ENCODE measurements at regions not wholly inside any gene's neighbourhood (a gene's known extent, or its start where the extent isn't known, plus 50 kb on each side); places are given as distances from the start of the nearest gene placed in this dataset.

- no peak for DNase-seq (ENCODE audit: low spot score)
These were observed 189.5 kb upstream of the GSE1 start for GRCh38 chr16:85423631-85424030.

DNA sequence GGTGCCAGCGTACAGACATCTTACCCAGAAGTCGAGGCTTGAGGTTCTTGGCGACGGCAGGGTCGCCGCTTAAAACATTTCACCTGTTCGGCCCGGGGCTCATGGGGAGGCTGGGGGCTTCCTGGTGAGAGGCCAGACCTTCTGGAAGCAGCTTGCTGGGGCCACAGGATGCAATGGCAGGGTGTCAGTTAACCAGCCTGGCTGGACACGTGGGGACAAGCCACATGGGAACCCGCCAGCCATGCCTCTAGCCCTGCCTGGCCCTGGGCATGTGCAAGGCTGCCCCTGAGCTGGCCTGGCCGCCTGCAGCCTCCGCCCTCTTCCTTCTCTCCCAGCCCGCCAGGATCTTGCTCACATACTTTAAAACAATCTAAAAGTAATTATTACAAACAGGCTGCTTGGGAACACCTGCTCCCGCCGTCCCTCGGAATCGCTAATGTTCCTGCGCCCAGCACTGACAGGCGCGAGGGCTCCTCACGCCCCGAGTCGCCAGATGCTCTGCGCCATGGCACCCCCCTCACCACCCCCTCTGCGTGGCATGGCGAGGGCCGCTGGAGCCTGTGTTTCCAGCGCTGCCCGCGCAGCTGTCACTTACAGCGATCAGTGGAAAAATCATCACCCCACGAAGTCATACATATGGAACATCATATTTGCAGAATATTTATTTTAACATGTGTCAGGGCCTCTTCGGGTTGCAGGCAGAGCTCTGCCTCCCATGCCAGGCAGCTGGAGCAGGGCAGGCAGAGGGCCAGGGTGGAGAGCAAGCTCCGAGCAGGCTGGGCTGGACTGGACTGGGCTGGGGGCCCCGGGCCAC, 188.7 kb upstream of the GSE1 start:
- no peak for DNase-seq (ENCODE audit: low spot score)

GRCh38 chr16:85425074-85425662, 188.0 kb upstream of the GSE1 start:
- DNase-seq (ENCODE audit: low spot score) = no peak

DNA sequence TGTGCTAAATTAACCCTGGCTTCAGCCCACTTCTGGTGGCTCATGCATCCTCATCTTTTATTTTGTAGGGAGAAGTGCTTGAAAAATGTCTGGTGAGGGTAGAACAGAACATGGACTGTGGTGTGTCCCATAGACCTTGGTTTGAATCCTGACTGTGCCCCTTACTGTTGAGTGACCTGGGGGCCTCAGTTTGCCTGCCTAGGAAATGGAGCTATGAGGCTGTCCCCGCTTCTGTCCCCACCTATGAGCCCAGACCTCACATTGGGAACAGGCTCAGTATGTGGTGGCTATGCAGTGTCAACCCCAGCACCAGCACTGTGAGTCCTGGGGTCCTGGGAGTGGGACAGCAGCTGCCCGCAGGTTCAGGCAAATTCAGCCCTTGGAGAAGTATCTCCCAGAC, 186.3 kb upstream of the GSE1 start:
- DNase-seq (ENCODE audit: low spot score) = no peak

DNA sequence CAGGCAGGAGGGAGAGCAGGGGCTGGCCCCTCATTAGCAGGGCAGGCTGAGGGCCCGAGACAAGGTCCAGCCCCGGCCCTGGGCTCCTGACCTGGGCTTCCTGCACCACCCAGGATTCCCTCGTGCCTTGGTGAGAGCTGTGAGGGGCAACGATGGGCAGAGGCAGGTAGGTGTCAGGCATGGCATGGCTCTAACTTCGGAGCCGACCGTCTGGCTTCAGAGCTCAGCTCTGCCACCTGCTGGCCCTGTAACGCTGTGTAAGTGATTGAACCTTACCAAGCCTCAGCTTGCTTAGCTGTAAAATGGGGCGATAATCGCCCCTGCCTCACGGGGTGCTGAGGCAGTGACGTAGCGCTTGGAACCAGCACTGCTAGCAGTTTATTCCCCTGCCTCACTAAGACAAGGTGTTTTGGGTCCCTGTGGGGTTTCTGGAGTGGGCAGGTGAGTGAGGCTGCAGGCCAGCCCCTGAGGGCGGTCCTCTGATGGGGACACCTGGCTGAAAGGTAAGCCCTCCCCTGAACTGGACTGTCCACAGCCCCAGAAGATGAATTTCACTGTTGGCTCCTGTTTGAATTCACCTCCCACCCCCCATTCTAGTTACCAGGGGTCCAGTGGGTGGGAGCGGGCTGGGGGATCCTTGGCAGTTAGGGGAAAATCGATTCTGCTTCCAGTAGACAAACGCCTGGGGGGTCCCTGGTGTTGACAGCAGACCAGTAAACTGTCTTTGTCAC, 184.8 kb upstream of the GSE1 start:
- peak; percentile 37 for DNase-seq (ENCODE audit: low spot score)

DNA sequence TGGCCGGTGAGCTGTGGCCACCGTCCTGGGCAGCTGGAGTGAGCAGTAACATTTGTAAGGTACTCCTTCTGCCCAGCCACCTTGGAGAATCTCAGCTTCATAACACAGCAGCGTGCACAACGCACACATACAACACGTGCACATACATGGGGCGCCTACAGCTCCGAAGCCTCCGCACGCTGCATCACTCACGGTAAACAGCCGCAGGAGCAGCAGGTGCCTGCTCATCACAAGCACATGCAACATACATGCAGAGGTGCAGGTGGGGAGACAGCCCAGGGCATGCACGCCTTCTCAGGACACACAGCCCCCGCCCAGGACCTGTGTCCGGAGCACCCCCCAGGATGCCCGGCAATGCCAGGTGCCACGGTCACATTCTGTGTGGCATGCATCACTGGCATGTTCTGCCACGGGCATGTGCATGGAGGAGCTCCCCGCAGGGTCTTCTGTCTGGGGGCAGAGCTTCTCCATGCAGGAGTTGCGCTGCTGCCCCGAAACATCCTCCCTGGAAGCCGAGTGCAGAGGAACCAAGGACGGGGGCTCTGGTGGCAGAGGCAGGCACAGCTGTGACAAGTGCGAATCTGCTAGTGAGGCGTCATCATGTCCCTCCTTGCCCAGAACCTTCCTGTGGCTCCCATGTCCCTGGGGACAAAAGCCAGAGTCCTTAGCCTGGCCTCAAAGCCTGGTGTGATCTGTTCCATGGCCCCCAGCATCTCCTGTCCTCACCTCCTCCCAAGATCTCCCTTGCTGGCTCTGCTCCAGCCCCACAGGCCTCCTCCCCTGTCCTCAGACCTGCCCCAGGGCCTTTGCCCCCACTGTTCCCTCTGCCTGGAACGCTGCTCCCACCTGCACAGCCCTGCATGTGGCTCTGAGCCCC, 184.0 kb upstream of the GSE1 start:
- no peak for DNase-seq (ENCODE audit: low spot score)

DNA sequence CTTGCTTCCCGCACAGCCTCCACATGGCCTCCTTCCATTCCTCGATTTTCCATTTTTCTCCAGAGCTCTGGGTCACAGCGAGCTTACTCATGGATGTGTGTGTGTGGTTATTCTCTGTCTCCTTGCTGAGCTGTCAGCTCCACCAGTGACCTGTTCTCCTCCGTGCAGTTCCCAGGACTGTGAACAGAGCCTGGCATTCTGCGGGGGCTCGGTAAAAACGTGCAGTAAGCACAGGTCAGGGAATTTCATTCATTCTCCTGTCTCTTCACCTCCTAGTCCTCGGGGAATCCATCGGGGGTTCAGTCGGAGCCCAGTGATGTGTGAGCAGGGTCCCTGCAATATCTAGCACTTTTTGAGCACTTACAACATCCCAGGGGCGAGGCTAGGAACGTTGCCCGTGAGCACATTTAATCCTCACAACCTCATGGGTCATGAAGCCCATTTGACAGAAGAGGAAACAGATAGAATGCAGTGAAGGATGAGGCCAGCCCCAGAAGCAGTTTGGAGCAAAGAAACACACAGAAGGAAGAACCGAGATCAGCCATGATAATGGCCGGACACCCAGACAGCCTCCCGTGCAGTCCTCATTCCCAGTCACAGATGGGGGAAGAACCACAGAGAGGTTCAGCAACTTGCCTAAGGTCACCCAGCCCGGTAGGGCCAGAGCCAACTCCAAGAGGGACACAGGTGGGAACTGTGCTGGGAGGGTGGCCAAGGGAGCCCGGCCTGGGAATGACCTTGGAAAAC, 183.2 kb upstream of the GSE1 start:
- no peak for DNase-seq (ENCODE audit: low spot score)

GRCh38 chr16:85430523-85431421, 182.3 kb upstream of the GSE1 start:
- DNase-seq (ENCODE audit: low spot score) = no peak

- no peak for DNase-seq (ENCODE audit: low spot score)
These were observed 181.5 kb upstream of the GSE1 start for GRCh38 chr16:85431431-85432124.

- DNase-seq (ENCODE audit: low spot score) = no peak
These were observed 180.5 kb upstream of the GSE1 start for GRCh38 chr16:85432606-85433005.

GRCh38 chr16:85433477-85433876, 179.6 kb upstream of the GSE1 start:
- no peak for DNase-seq (ENCODE audit: low spot score)

DNA sequence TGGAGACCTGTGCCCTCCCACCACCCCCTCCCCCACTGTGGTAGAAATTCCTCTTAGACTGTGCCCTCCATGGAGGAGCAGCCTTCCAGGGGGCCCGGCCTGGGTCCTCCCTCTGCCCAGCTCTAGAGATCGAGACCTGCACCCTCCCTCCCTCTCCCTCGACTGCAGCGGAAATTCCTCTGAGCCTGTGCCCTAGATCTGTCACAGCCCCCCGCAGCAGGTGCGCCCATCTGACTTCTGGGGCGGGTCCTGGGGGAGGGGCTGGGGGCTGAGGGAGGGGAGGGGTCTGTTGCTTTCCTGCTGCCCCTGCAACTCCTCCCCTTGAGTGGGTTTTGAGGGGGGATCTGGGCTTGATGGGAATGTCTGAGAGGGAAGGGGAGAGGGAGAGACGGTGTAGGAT, 177.8 kb upstream of the GSE1 start:
- DNase-seq (ENCODE audit: low spot score) = no peak

- DNase-seq (ENCODE audit: low spot score) = no peak
These were observed 177.4 kb upstream of the GSE1 start for GRCh38 chr16:85435700-85436099.

- DNase-seq (ENCODE audit: low spot score) = no peak
These were observed 176.9 kb upstream of the GSE1 start for GRCh38 chr16:85436207-85436606.

DNA sequence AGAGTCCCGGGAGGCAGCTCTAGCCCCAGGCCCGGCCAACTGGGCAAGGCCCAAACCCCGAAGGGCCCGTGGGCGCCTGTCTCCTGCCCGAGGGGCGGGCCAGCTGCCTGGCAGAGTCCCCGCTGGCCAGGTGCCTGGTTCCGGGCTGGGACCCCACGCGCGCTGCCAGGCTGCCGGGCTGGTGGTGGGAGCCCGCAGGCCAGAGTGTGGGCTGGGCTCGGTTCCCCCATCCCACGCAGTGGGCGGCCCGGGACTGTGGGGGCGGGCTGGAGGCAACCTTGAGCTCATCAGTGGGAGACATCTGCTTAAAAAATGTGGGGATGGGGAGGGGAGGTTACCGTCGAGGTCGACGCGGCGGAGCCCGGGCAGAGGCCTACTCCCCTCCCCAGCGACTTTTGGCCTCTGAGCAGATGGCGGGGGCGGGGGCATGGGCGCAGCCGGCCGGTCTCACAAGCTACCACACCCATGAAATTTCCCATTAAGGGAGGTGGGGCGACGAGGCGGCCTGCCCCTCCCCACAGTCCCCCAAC, 176.4 kb upstream of the GSE1 start:
- DNase-seq (ENCODE audit: low spot score) = no peak

DNA sequence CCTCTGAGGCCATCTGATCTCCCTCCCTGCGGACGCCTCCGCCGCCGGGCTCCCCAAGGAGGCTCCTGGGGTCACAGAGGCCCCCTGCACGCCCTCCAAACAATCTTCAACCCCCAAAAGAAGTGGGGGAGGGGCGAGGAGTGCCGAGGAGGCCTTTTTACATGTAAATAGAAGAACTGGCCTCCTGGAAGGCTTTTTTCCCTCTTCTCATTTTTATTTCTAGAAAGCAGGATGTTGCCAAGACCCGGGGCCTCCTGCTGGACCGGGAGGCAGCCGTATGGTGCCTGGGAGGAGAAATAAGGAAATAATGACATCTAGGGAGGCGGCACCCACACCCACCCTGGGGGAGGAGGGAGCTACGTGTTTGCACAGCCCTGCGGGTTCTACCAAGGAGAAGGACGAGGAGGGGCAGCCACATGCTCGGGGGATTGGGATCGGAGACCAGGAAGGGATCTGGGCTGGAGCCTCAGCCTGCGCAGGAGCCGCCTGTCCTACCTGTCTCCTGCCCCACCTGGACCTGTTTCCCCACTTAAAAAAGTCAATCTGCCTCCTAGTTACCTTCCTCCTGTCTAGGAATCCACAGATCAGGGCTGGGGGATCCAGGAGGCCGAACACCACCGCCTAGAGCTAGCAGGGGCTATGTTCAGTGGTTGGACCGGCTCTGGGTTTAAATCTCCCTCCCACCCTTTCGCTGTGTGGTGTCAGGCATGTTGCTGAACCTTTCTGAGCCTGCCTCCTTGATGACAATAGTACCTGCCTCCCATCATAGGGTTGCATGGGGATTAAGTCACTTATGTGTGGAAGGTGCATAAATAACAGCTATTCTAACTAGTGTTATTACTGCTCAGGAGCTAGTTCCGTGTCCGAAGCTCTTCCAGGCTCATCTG, 175.7 kb upstream of the GSE1 start:
- DNase-seq (ENCODE audit: low spot score) = no peak

- no peak for DNase-seq (ENCODE audit: low spot score)
These were observed 174.0 kb upstream of the GSE1 start for GRCh38 chr16:85438981-85439685.

DNA sequence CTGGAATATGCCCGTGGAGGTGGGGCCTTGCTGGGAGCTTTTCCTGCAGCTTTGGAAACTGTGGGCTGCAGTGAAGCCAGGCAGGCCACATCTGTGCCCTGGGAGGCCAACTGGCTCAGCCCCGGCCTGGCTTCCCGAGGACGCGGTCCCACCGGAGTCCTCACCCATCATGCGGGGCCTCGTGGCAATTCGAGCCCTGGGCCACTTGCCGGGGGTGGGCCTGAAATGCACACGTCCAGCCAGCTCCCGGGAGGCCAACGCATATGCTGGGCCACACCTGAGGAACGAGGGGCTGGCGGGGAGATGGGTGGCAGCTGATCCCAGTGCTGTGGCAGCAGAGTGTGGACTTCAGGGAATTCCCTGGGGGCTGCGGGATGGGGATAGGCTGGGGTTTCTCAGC, 172.4 kb upstream of the GSE1 start:
- no peak for DNase-seq (ENCODE audit: low spot score)
